PC-3 (cell line): ENCODE measurements at regions not wholly inside any gene's neighbourhood (a gene's known extent, or its start where the extent isn't known, plus 50 kb on each side); places are given as distances from the start of the nearest gene placed in this dataset.

Experiments
- ATAC-seq: fragments of 200-7000 bp; cut with Tn5 transposase; 2 replicates; pipeline ENCODE4 v1.9.1; 2020; ENCODE audit warnings: mild to moderate bottlenecking, moderate library complexity
- BruUV-seq: library from RNA; stranded (reverse); fragments of 400-500 nt; replicated peaks from 2 replicates; lab custom pipeline; 2021; lab: Mats Ljungman, UMichigan
- CTCF ChIA-PET: fragments of 300-600 bp; sonication (Branson Sonifier 250); formaldehyde crosslinking; loops from one replicate; lab custom pipeline; 2022; ENCODE audit warnings: antibody characterized with exemption; lab: Charles Lee
- POLR2A ChIA-PET: fragments of 300-600 bp; sonication (Branson Sonifier 250); formaldehyde crosslinking; loops from one replicate; lab custom pipeline; 2022; ENCODE audit warnings: antibody characterized with exemption; ENCODE audit not compliant: unreplicated experiment; lab: Charles Lee
- DNase-seq: peaks from one replicate; pipeline ENCODE4 v3.0.0-alpha.2; 2015
- H2AFZ ChIP-seq: fragments of 300-600 bp; sonication (generic); 2 replicates; pipeline ENCODE4 v1.6.0; 2016; ENCODE audit warnings: antibody characterized with exemption, low read length
- H3F3A ChIP-seq: fragments of 300-600 bp; sonication (generic); one replicate; pipeline ENCODE4 v1.6.0; 2017; ENCODE audit warnings: antibody characterized with exemption, low read length, control low read depth, mild to moderate bottlenecking; ENCODE audit not compliant: unreplicated experiment
- H3K27ac ChIP-seq: fragments of 300-600 bp; sonication (generic); 2 replicates; pipeline ENCODE4 v1.5.1; 2016; ENCODE audit warnings: mild to moderate bottlenecking, low read length
- H3K27me3 ChIP-seq: fragments of 300-600 bp; sonication (generic); 2 replicates; pipeline ENCODE4 v1.6.1; 2016; ENCODE audit warnings: low read length, mixed read lengths
- H3K36me3 ChIP-seq: fragments of 300-600 bp; sonication (generic); 2 replicates; pipeline ENCODE4 v1.6.1; 2016; ENCODE audit warnings: low read depth, mixed run types, low read length, mixed read lengths
- H3K4me1 ChIP-seq: fragments of 300-600 bp; sonication (generic); 2 replicates; pipeline ENCODE4 v1.5.1; 2016; ENCODE audit warnings: low read length; ENCODE audit not compliant: insufficient read depth
- H3K4me2 ChIP-seq: fragments of 300-600 bp; sonication (generic); 2 replicates; pipeline ENCODE4 v1.6.0; 2016; ENCODE audit warnings: low read length
- H3K4me3 ChIP-seq: fragments of 300-600 bp; sonication (generic); 2 replicates; pipeline ENCODE4 v1.5.1; 2016; ENCODE audit warnings: mild to moderate bottlenecking, low read length, mixed read lengths
- H3K79me2 ChIP-seq: fragments of 300-600 bp; sonication (generic); 2 replicates; pipeline ENCODE4 v1.6.1; 2017; ENCODE audit warnings: low read length, mixed read lengths
- H3K9ac ChIP-seq: fragments of 300-600 bp; sonication (generic); 2 replicates; pipeline ENCODE4 v1.6.0; 2016; ENCODE audit warnings: mild to moderate bottlenecking, low read length
- H3K9me2 ChIP-seq: fragments of 300-600 bp; sonication (generic); replicated peaks from 2 replicates; pipeline ENCODE4 v1.6.1; 2016; ENCODE audit warnings: mixed run types, low read length, mixed read lengths
- H3K9me3 ChIP-seq: fragments of 300-600 bp; sonication (generic); 2 replicates; pipeline ENCODE4 v1.6.1; 2016; ENCODE audit warnings: low read length, mixed read lengths
- H4K20me1 ChIP-seq: fragments of 300-600 bp; sonication (generic); 2 replicates; pipeline ENCODE4 v1.6.1; 2016; ENCODE audit warnings: low read length, mixed read lengths
- CTCF ChIP-seq: fragments of 300-600 bp; sonication (generic); conservative IDR thresholded peaks from 2 replicates; pipeline ENCODE4 v1.5.1; 2017; ENCODE audit warnings: antibody characterized with exemption, low read depth, mild to moderate bottlenecking, low read length
- EZH2 ChIP-seq: fragments of 300-600 bp; sonication (generic); IDR thresholded peaks from one replicate; pipeline ENCODE4 v1.6.1; 2017; ENCODE audit warnings: antibody characterized with exemption, mild to moderate bottlenecking, low read length; ENCODE audit not compliant: unreplicated experiment
- EZH2phosphoT487 ChIP-seq: fragments of 300-600 bp; sonication (generic); IDR thresholded peaks from 2 replicates; pipeline ENCODE4 v1.6.1; 2018; ENCODE audit warnings: mild to moderate bottlenecking, antibody characterized with exemption, low read length, borderline replicate concordance
- intact Hi-C: fragments of 100-400 bp; cut with micrococcal nuclease; formaldehyde crosslinking; loops from 2 replicates; pipeline ENCODE4 v1.9.0; 2023

GRCh38 chr1:239283216-239283615 lies 103.2 kb upstream of the CHRM3 start:
- DNase-seq (no peak), ATAC-seq (no peak)
- Histone ChIP-seq H3F3A (no peaks in the 10 kb centered on the region), H4K20me1 (no peaks in the 10 kb centered on the region), H3K36me3 (no peaks in the 10 kb centered on the region), H3K9ac (no peak overlapping the region), H3K27ac (no peak overlapping the region), H3K4me2 (no peak overlapping the region), H3K4me1 (no peaks in the 10 kb centered on the region), H3K79me2 (no peaks in the 10 kb centered on the region), H3K4me3 (no peak overlapping the region), H2AFZ (no peak overlapping the region), H3K9me3 (no peaks in the 10 kb centered on the region), H3K9me2 (no peaks in the 10 kb centered on the region), H3K27me3 (no peaks in the 10 kb centered on the region)
- ChIA-PET POLR2A (no interaction called here), CTCF (no interaction called here)
- intact Hi-C loops = no loop called here
- no TSS peak for BruUV-seq
- TF ChIP-seq EZH2phosphoT487 (no peak), CTCF (no peak)

DNA sequence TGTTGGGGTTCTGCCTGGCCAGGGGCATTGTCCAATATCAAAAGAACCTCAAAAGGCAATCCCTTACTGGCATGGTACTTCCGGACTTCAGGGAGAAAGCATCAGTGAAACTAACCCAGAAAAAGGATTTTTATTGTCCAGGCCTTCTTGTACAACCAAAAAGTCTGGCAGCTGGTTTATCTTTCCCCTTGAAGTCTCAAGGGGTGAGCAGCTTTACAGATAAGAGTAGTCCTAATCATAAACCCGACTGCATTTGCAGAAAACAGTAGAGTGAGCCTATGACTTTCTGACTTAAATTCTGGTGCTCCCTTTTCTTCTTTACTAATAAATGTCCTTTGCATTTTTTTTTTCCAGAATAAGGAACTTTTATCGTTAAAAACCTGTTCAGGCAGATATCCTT lies 104.0 kb upstream of the CHRM3 start:
- H3K4me3 ChIP-seq = no peak overlapping the region
- H2AFZ ChIP-seq = no peak overlapping the region
- H4K20me1 ChIP-seq = no peaks in the 10 kb centered on the region
- no peaks in the 10 kb centered on the region for H3K4me1 ChIP-seq
- ChIA-PET CTCF (no interaction called here), POLR2A (no interaction called here)
- TF ChIP-seq EZH2 = no peak
- no peak for TF ChIP-seq EZH2phosphoT487
- TF ChIP-seq CTCF = no peak
- no peak overlapping the region for H3K27ac ChIP-seq
- H3K36me3 ChIP-seq = no peaks in the 10 kb centered on the region
- intact Hi-C loops = no loop called here
- no peaks in the 10 kb centered on the region for H3F3A ChIP-seq
- no peak overlapping the region for H3K4me2 ChIP-seq
- ATAC-seq (no peak), DNase-seq (no peak)
- H3K27me3 ChIP-seq = no peaks in the 10 kb centered on the region
- H3K9me2 ChIP-seq = no peaks in the 10 kb centered on the region
- H3K9me3 ChIP-seq = no peaks in the 10 kb centered on the region
- no peaks in the 10 kb centered on the region for H3K79me2 ChIP-seq
- no TSS peak for BruUV-seq
- H3K9ac ChIP-seq = no peak overlapping the region

DNA sequence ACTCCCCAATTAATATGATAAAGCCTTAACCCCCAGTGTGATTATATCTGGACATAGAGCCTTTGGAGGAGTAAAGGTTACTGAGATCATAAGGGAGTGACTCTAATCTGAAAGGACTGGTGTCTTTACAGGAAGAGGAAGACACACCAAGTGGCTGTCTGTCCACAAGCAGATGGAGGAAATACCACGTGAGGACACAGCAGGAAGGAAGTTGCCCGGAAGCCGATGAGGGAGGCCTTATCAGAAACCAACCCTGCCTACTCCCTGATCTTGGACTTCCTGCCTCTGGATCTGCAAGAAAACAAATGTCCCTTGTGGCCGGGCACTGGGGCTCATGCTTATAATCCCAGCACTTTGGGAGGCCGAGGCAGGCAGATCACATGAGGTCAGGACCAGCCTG lies 110.3 kb upstream of the CHRM3 start:
- no peak overlapping the region for H3K4me2 ChIP-seq
- no peaks in the 10 kb centered on the region for H4K20me1 ChIP-seq
- DNase-seq (no peak), ATAC-seq (no peak)
- H3K79me2 ChIP-seq = no peaks in the 10 kb centered on the region
- no peak overlapping the region for H3K27ac ChIP-seq
- H3F3A ChIP-seq = no peaks in the 10 kb centered on the region
- H3K9me2 ChIP-seq = no peaks in the 10 kb centered on the region
- H3K36me3 ChIP-seq = no peaks in the 10 kb centered on the region
- ChIA-PET POLR2A (no interaction called here), CTCF (no interaction called here)
- no peaks in the 10 kb centered on the region for H3K27me3 ChIP-seq
- TF ChIP-seq EZH2phosphoT487 = no peak
- no peak for TF ChIP-seq CTCF
- TF ChIP-seq EZH2 = no peak
- no peak overlapping the region for H2AFZ ChIP-seq
- no TSS peak for BruUV-seq
- H3K4me3 ChIP-seq = no peak overlapping the region
- no peaks in the 10 kb centered on the region for H3K9me3 ChIP-seq
- H3K9ac ChIP-seq = no peak overlapping the region
- intact Hi-C loops = no loop called here
- no peaks in the 10 kb centered on the region for H3K4me1 ChIP-seq
